ENCODE measurements at regions not wholly inside any gene's neighbourhood (a gene's known extent, or its start where the extent isn't known, plus 50 kb on each side); places are given as distances from the start of the nearest gene placed in this dataset.

GRCh38 chr12:29971446-29971845, 187.7 kb upstream of the TMTC1 start:
- no peak overlapping the region for H3K18ac ChIP-seq (ENCODE audit: low read depth, low read length)
- POLR2A ChIA-PET (ENCODE audit: unreplicated experiment), result no interaction called here
- no peak for TF ChIP-seq BHLHE40 (IDR thresholded peaks at IDR 0.05; ENCODE audit: low read depth, low read length)
- no peak for TF ChIP-seq RFX5 (IDR thresholded peaks at IDR 0.05; ENCODE audit: low read depth, low read length)
- TF ChIP-seq RCOR1 (IDR thresholded peaks at IDR 0.05; ENCODE audit: insufficient replicate concordance, low read length), result no peak
- TF ChIP-seq MXI1 (IDR thresholded peaks at IDR 0.05; ENCODE audit: borderline replicate concordance, low read depth, low read length), result no peak
- TF ChIP-seq FOS (IDR thresholded peaks at IDR 0.05; ENCODE audit: low read depth, low read length), result no peak
- TF ChIP-seq MAFK (IDR thresholded peaks at IDR 0.05; ENCODE audit: low read depth, low read length), result no peak
- no peak for TF ChIP-seq CEBPB (IDR thresholded peaks at IDR 0.05; ENCODE audit: low read depth, low read length)
- TF ChIP-seq USF2 (IDR thresholded peaks at IDR 0.05; ENCODE audit: low read depth, low read length), result no peak
- no peak for TF ChIP-seq CHD1 (IDR thresholded peaks at IDR 0.05; ENCODE audit: low read depth, low read length)
- no peak for TF ChIP-seq MAZ (IDR thresholded peaks at IDR 0.05; ENCODE audit: borderline replicate concordance, low read depth, low read length)
- no peak for TF ChIP-seq NFE2L2 (IDR thresholded peaks at IDR 0.05; ENCODE audit: low read depth, low read length)
- no peak for TF ChIP-seq RAD21 (IDR thresholded peaks at IDR 0.05; ENCODE audit: low read length)
- BruUV-seq (replicated peaks), result no TSS peak
- no peak overlapping the region for H4K5ac ChIP-seq (ENCODE audit: low read depth, low read length)
- no peak for ATAC-seq (ENCODE audit: low read depth)
- no peak overlapping the region for H2BK120ac ChIP-seq (ENCODE audit: low read depth, low read length)
- H2AK9ac ChIP-seq (replicated peaks; ENCODE audit: low read depth, low read length, poor library complexity), result no peak overlapping the region
- no peak overlapping the region for H3K4me2 ChIP-seq (ENCODE audit: low read depth, low read length)
- no peak overlapping the region for H3K56ac ChIP-seq (ENCODE audit: extremely low read depth, insufficient read depth, low read length)
- H3K36me3 ChIP-seq (ENCODE audit: control insufficient read depth, insufficient read depth, low read length), result no peaks in the 10 kb centered on the region
- no peak overlapping the region for H3K4ac ChIP-seq (ENCODE audit: low read depth, low read length)
- CTCF ChIA-PET, result no interaction called here
- no peak overlapping the region for H2AK5ac ChIP-seq (ENCODE audit: low read depth, low read length)
- H3K14ac ChIP-seq (replicated peaks; ENCODE audit: low read depth, low read length), result no peak overlapping the region
- no peak overlapping the region for H3K23ac ChIP-seq (ENCODE audit: low read depth, low read length)
- no peak overlapping the region for H2BK15ac ChIP-seq (ENCODE audit: low read depth, low read length)
- no peak overlapping the region for H4K91ac ChIP-seq (ENCODE audit: insufficient read depth, low read depth, low read length)
- peaks cover 2% of the 10 kb centered on the region; the same call in 1 of the 2 replicates for H3K27me3 ChIP-seq (ENCODE audit: control insufficient read depth, insufficient read depth, low read length)
- intact Hi-C loops (cut with micrococcal nuclease), result no loop called here
- dilution Hi-C loops (cut with HindIII; ENCODE audit: low sequenced_read_pairs, unreplicated experiment), result no loop called here
- no peaks in the 10 kb centered on the region for H3K79me1 ChIP-seq (ENCODE audit: low read depth in 1 of 2, low read length in 2 of 2)
- H3K4me1 ChIP-seq (ENCODE audit: control insufficient read depth, insufficient read depth, low read length), result no peaks in the 10 kb centered on the region
- no peaks in the 10 kb centered on the region for H3K9me3 ChIP-seq (ENCODE audit: control insufficient read depth, insufficient read depth, low read length)
- no peaks in the 10 kb centered on the region for H4K20me1 ChIP-seq (ENCODE audit: insufficient read depth, low read length)
- in situ Hi-C loops (cut with MboI; ENCODE audit: low sequenced_read_pairs), result no loop called here
- no peak overlapping the region for H2AFZ ChIP-seq (replicated peaks; ENCODE audit: low read length, poor library complexity)
- no peak overlapping the region for H4K8ac ChIP-seq (ENCODE audit: low read depth in 2 of 2, low read length in 2 of 2)
- H3K9me1 ChIP-seq (ENCODE audit: insufficient read depth, low read length), result no peaks in the 10 kb centered on the region
- WGBS, 2 experiments (ENCODE audit: extremely low coverage in 2 of 2, insufficient read length in 1 of 2), result no CpG with 5 or more reads among the region's 2 CpGs
- H3K9ac ChIP-seq (ENCODE audit: low read depth, low read length), result no peak overlapping the region
- no peak for DNase-seq
- H2BK20ac ChIP-seq (ENCODE audit: low read depth, low read length), result no peak overlapping the region
- no peak overlapping the region for H2BK5ac ChIP-seq (ENCODE audit: low read depth, low read length, poor library complexity, severe bottlenecking)
- no peak overlapping the region for H3K4me3 ChIP-seq (ENCODE audit: insufficient read depth, low read depth, low read length)
- no peak overlapping the region for H3K27ac ChIP-seq (ENCODE audit: insufficient read depth, low read length)
